COR-L47 (cell line): ENCODE measurements at regions not wholly inside any gene's neighbourhood (a gene's known extent, or its start where the extent isn't known, plus 50 kb on each side); places are given as distances from the start of the nearest gene placed in this dataset.
"Not testable (repeated sequence)": the region's sequence is repeated elsewhere in the genome, so short reads cannot be mapped to it uniquely, and the experiment has no call there.

ENCODE experiments used
- DNase-seq: peaks from one replicate; lab custom pipeline; 2025; lab: John Stamatoyannopoulos, UW

DNA sequence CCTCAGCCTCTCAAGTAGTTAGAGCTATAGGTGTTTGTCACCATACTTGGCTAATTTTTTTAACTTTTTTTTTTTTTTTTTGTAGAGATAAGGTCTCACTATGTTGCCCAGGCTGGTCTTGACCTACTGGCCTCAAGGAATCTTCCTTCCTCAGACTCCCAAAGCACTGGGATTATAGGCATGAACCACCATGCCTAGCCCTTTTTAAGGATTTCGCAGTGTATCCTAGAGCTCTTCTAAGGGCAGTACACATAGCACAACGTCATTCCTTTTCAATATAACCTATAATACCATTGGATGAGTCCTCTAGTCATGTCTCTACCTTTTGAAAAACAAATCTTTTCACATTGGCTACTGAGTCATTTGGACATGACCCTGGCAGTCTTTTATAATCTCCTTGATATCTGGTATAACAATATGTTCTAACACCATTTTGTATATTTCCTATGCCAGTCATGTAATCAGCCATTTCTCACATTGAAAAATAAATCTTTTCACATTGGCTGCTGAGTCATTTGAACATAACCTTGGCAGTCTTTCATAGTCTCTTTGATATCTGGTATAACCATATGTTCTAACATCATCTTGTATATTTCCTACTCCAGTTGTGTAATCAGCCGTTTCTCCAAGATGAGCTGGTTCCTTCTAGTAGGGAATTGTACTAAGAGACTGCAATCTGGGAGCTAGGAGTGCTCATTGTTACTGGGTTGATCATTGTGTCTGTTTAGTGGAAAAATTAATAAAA is 944.7 kb downstream of the MCTP2 start:
- no peak for DNase-seq

DNA sequence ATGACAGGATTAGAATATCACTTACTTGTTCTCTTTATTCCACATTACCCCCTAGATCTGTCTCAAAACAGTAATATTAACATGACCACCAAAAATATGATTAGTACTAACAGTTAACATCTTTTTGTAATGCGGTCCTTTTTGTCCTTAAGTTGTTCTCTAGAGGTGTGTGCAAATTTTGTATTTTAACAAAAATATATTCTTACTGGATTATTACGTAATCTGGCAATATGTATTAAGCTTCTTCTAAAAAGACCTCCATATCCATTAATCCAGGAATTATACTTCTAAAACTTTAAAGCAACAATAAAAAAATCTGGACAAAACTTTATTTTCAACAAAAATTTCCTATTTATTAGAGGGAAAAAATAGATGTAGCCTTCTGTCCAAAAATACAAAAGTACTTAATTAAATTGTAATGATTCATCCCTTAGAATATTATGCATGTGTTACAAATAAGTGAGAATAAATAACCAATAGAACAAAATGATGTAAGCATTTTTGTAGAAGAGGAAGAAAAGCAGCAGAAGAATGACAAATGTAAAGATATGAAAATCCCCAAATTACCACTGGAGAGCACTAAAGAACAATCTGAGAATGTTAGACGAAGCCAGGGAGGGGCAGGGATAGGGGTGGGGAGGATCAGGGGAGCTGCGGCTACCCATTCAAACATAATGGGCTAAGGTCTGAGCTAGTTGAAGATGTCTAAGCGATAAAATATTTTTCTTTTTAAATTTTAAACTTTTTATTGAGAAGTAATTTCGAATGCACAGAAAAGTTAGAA is 945.6 kb downstream of the MCTP2 start:
- no peak for DNase-seq

DNA sequence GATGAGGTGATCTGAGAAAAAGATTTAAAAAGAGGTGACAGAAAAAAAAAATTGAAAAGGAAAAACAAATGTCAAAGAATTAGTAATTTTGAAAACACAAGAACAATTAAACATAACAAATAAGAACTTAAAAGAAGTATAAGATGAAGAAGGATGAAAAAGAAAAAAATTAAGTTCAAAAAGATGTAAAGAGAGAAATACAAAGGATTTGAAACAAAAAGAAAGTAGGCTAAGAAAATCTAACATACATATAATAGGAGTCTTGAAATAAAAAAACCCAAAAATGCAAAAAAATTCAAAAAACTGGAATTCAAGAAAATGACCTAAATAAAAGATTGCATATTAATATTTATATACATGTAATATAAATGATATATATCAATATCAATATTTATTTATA is 949.2 kb downstream of the MCTP2 start:
- no peak for DNase-seq

DNA sequence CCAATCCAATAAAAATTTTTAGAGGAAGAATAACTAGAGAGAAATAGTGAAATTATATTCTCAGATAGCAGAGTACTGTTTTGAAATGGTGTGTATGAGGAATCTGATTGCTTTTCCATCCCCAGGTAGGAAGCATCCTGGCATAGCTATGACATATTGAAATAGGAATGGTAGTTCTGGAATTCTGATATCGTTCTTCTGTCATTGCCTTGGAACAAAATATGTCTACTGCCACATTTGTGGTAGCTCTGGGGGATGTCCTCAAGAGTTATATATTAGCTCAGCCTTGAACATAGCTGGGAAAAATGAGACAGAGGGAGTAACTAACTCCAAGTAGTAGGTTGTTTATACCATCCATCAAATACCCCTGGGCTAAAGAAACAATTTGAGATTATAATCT is 950.7 kb downstream of the MCTP2 start:
- no peak for DNase-seq

DNA sequence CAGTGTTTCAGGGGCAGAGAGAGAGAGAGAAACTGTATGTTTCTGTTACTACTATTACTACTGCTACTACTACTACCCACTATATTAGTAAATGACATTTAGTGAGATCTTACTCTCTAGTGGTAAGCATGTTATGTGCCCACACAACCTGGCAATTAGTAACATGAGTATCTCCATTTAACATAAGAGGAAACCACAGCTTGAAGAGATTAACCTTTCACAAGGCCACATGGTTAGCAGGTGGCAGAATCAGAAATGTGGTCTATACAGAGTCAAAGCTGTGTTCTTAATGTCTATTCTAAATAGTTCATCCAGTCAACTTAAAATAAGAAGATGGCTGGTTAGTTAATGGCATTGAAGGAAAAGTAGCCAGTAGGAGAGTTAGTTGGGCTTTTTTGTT is 961.6 kb downstream of the MCTP2 start:
- no peak for DNase-seq

DNA sequence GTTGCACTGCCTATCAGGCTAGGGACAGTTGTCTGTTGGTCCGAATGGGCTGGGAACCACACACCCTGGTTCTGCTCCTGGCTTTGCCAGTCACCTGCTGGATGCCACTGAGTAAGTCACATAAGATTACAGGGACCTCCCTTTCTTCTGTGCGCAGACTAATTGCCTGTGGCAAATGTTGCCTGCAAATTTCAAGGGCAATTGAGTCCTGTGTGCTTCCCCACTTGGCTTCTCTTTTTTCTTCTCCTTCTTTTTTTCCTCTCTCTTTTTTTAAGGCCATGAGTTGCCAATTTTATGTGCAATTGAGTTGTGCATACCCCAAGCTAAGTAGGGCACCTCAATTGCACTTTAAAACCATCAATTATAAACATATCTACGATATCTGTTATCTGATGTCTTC is 963.4 kb downstream of the MCTP2 start:
- DNase-seq, result no peak

DNA sequence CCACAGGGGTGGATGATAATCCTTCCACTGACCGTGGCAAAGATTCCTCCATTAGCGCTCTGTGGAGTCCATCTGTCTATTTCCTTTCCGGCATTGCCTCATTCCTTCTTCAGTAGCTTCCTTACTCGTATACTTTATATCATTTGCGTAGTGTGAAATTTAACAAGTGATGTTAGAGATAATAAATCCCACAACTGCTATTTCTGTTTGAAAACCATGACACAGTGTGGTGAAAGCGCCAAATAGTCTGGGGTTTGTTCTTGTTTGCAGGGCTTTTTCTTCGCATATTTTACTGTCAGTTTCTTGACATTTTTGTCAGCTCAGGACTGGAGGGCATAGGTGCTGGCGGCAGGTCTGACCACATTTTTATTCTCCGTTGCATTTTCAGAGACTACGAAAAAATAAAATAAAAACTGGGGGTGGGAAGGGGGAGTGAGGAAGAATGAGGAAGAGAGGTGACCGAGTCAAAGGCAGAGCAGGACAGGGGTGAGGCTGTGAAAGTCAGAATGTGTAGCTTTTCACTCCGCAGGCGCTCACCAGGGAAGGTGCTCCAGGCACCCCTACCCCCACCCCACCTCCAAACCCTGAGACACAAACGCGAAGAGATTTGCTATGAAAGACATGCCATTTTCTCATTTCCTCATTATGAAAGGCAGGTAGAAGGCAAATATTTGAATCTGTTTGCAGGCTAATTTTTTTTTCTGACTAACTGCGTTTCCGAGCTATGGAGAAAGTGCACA is 965.0 kb downstream of the MCTP2 start:
- DNase-seq, result no peak

DNA sequence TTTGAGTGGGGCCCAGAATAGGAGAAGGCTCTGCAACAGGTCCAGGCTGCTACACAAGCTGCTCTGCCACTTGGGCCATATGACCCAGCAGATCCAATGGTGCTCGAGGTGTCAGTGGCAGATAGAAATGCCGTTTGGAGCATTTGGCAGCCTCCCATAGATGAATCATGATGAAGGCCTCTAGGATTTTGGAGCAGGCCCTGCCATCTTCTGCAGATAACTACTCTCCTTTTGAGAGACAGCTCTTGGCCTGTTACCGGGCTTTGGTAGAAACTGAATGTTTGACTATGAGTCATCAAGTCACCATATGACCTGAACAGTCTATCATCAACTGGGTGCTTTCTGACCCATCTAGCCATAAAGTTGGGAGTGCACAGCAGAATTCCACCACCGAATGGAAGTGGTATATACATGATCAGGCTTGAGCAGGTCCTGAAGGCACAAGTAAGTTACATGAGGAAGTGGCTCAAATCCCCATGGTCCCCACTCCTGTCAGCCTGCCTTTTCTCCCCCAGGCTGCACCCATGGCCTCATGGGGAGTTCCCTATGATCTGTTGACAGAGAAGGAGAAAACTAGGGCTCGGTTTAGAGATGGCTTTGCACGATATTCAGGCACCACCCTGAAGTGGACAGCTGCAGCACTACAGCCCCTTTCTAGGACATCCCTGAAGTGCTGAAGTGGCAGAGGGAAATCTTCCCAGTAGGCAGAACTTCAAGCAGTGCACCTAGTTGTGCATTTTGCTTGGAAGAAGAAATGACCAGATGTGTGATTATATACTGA is 971.4 kb downstream of the MCTP2 start:
- DNase-seq, result no peak

DNA sequence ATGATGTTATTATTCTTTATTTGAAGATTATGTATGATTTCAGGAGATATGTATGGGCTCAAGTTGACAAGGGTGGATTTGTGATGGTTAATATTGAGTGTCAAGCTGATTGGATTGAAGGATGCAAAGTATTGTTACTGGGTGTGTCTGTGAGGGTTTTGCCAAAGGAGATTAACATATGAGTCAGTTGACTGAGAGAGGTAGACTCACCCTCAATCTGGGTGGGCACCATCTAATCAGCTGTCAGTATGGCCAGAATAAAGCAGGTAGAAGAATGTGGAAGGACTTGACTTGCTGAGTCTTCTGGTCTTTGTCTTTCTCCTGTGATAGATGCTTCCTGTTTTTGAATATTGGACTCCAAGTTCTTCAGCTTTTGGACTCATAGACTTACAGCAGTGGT is 973.7 kb downstream of the MCTP2 start:
- no peak for DNase-seq

DNA sequence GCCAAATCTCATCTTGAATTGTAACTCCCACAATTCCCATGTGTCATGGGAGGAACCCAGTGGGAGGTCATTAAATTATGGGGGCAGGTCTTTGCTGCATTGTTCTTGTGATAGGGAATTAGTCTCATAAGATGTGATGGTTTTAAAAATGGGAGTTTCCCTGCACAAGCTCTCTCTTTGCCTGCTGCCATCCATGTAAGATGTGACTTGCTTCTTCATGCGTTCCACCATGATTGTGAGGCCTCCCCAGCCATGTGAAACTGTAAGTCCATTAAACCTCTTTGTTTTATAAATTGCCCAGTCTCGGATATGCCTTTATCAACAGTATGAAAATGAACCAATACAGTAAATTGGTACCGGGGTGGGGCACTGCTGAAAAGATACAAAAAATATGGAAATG is 974.5 kb downstream of the MCTP2 start:
- not testable (repeated sequence) for DNase-seq

DNA sequence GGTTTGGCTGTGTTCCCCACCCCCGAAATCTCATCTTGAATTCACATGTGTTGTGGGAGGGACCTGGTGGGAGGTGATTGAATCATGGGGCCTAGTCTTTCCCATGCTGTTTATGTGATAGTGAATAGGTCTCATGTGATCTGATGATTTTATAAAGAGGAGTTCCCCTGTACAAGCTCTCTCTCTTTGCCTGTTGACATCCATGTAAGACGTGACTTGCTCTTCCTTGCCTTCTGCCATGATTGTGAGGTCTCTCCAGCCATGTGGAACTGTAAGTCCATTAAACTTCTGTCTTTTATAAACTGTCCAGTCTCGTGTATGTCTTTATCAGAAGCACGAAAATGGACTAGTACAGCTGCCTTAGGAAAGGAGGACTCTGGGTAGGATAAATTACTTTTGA is 976.7 kb downstream of the MCTP2 start:
- no peak for DNase-seq

DNA sequence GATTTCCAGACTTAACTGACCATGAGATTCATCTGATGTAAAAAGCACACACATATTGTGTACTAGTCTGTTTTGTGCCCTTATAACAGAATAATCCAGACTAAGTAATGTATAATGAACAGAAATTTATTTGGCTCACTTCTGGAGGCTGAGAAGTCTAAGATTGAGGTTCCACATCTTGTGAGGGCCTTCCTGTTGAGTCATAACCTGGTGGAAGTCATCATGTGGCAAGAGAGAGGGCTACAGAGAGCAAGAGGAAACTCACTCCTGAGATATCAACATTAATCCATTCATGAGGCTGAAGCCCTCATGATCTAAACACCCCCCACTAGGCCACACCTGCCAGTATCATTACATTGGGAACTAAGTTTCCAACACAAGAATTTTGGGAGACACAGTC is 977.6 kb downstream of the MCTP2 start:
- no peak for DNase-seq

DNA sequence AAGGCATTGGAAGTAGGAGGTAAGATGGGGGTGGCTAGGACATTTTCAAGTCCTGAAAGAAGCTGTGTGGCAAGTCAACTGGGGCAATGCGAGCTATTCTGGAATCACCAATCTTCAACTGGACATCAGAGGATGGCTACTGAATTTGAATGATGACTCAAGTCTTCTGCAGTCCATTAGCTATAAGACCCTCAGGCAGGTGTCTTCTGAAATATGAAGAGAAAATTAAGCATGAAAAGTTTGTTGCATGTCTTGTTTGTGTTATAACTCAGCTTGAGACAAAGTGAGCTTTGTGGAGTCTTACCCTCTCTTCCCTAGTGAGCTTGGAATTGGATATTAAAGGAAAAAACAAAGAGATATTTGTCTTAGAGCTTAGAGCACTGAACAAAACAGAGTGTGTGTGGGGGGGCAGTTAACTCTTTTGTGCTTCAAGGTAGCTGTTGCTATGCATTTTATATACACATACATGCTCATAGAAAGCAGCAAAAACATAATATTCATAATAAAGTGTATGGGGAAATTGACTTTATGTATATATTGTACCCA is 979.1 kb downstream of the MCTP2 start:
- no peak for DNase-seq

DNA sequence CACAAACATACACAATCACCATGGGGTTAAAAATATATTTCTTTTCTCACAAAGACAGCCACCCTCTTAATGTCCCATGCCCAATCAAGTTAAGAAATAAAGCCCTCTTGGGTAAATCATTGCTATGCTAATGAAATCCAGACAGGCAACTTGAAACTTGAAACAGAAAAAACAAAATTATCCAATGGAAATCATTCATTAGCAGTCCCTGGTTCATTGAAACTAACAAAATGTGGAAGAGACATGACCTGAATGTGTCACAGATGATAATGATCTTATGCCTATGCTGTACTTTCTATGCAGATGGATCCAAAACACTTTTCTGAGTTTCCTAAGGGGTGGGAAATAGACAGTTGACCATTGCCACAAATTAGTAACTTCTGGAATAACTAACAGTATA is 983.7 kb downstream of the MCTP2 start:
- DNase-seq, result no peak

DNA sequence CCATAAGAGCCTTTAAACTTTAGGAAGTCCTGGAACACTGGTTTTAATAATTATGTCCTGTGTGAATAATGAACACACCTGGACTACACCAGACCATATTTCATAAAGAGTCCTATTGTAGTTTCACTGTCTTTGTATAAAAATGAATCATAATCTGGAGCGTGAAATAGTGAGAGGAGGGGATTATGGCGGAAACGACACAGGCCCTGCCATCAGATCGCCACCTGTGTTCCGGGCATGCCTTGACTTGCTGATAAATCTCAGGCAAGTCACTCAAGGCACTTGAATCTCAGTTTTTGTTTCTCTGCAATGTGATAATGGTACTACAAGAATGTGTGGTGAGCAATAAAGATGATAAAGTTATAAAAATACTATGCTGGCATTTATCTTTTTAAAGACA is 995.5 kb downstream of the MCTP2 start:
- DNase-seq, result no peak

DNA sequence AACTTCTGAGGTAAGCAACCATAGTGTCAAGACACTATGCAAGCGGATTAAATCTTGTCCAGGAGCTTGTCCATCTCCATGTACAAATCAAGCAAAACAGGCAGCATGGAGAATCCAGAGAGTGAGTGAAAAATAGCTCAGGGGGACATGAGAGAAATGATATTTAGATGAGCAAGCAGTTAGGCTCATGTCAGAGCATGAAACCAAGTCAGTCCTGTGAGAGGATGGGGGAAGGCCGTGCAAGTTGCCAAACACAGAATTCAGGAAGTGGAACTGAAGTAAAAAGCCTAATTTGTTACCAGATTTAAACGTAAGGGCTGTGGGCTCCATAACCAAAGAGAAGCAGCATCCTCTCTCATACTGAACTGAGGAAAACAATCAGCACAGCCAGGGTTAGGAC is 995.9 kb downstream of the MCTP2 start:
- DNase-seq, result no peak

DNA sequence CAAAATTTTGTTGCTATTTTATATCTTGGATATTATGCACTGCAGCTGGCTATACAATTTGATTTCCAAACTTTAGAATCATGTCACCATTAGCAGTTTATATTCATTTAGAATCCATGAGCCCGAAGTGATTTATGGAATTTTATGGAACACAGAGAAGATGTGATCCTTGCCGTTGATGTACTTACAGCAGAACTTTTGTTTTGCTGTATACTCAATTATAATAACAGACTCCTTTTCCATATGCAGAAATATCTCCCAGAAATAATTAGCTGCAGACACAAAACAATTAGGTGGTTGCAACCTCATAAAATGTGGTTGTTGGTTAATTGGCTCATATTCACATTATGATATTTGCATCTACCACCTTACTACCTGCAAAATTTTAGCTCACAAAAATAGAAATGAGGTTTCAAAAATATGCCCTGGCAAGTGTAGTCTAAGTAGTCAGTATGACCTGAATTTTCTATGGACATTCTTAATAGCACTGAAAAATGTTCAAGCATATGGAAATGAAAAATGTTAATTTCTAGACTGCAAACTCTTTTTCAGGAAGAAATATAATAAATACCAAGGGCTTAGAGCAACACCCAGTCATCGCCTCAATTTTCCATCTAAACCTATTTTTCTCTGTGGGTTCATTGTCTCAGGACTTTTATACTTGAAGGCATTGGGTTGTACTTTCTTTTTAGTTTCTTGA is 997.6 kb downstream of the MCTP2 start:
- DNase-seq, result no peak

DNA sequence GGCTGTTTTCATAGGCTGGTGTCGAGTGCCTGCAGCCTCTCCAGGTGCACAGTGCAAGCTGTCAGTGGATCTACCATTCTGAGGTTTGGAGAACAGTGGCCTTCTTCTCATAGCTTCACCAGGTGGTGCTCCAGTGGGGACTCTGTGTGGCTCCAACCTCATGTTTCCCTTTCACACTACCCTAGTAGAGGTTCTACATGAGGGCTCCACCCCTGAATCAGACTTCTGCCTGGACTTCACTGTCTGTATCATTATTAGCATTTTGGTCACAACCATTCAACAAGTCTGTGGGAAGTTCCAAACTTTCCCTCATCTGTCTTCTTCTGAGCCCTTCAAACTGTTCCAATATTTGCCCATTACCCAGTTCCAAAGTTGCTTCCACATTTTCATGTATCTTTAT is 1003.7 kb downstream of the MCTP2 start:
- DNase-seq, result no peak

DNA sequence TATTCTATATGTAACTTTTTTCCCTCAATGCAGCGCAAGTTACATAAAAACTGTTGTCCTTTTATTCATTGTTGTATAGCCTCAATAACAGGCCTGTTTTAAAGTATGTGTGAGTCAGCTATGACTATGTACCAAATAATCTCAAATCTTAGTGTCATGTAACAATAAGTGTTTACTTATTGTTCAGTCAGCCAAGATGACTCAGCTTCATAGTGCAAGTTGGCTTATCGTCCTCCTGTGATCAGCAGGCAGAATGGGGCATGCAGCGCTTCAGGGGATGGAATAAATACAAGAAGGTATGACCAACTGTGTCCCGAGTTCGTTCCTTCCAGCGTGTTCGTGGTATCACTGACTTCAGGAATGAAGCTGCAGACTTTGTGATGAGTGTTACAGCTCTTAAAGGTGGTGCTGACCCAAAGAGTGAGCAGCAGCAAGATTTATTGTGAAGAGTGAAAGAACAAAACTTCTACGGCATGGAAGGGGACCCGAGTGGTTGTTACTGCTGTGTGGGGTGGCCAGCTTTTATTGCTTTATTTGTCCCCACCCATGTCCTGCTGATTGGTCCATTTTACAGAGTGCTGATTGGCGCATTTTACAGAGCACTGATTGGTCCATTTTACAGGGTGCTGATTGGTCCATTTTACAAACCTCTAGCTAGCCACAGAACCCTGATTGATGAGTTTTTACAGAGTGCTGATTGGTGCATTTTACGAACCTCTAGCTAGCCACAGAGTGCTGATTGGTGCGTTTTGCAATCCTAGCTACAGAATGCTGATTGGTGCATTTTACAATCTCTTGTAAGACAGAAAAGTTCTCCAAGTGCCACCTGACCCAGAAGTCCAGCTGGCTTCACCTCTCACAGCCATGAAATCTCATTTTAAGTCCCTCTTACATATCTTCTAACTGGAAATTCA is 1016.0 kb downstream of the MCTP2 start:
- DNase-seq, result no peak

DNA sequence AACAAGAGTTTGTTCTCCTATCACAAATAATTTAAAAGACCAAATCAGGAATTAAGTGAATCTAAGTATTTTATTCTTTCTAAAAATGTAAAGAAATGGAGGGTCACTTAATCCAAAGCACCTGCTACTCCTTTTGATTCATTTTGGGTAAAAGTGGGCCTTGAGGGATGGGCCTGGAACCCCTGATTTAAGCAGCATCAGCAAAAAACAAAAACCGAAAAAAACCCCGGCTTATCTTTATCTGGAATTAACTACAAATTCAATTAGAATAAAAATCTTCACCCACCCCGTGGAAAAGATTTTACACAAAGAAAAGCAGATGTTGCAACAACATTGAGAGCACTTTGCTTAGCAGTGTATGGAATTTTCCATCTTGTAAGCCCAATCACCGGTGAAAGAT is 1018.2 kb downstream of the MCTP2 start:
- no peak for DNase-seq
